Lung (tissue), 11 donors: ENCODE measurements at regions not wholly inside any gene's neighbourhood (a gene's known extent, or its start where the extent isn't known, plus 50 kb on each side); places are given as distances from the start of the nearest gene placed in this dataset.

Source experiments
- ATAC-seq: fragments of 200-7000 bp; cut with Tn5 transposase; one replicate; pipeline ENCODE4 v1.9.1; 2020; ENCODE audit warnings: moderate number of reproducible peaks; ENCODE audit not compliant: insufficient read depth, low FRiP score
- DNase-seq, 3 donors: peaks; one replicate each; pipeline ENCODE4 v3.0.0-alpha.2; 2013 to 2017
- H3K27ac ChIP-seq, 2 donors: one replicate each; pipeline ENCODE4 v1.5.1; 2013; ENCODE audit warnings: mild to moderate bottlenecking in 2 of 2, moderate library complexity in 2 of 2, control low read depth in 1 of 2, inconsistent platforms in 1 of 2, low read depth in 1 of 2, low read length in 1 of 2
- H3K27me3 ChIP-seq, 3 donors: one replicate each; pipeline ENCODE4 v1.5.1; 2013; ENCODE audit warnings: low read length in 2 of 3; ENCODE audit not compliant: control insufficient read depth in 3 of 3, insufficient read depth in 3 of 3
- H3K36me3 ChIP-seq, 4 donors: one replicate each; pipeline ENCODE4 v1.5.1; 2013; ENCODE audit warnings: low read length in 4 of 4, mild to moderate bottlenecking in 1 of 4, moderate library complexity in 1 of 4; ENCODE audit not compliant: control insufficient read depth in 4 of 4, insufficient read depth in 4 of 4
- H3K4me1 ChIP-seq, 5 donors: one replicate each; pipeline ENCODE4 v1.5.1; 2013; ENCODE audit warnings: low read length in 5 of 5, mild to moderate bottlenecking in 2 of 5, moderate library complexity in 1 of 5; ENCODE audit not compliant: control insufficient read depth in 5 of 5, insufficient read depth in 5 of 5
- H3K4me3 ChIP-seq: one replicate; pipeline ENCODE4 v1.5.1; 2013; ENCODE audit warnings: mild to moderate bottlenecking, control low read depth, moderate library complexity
- H3K9ac ChIP-seq, 2 donors: one replicate each; pipeline ENCODE4 v1.5.1; 2013; ENCODE audit warnings: low read length in 2 of 2, control low read depth in 1 of 2; ENCODE audit not compliant: insufficient read depth in 1 of 2
- H3K9me3 ChIP-seq, 4 donors: one replicate each; pipeline ENCODE4 v1.5.1; 2013; ENCODE audit warnings: low read length in 3 of 4, mild to moderate bottlenecking in 1 of 4, moderate library complexity in 1 of 4; ENCODE audit not compliant: control insufficient read depth in 4 of 4, insufficient read depth in 3 of 4
- CTCF ChIP-seq: IDR thresholded peaks from 2 replicates; pipeline ENCODE4 v1.5.1; 2012; ENCODE audit warnings: mild to moderate bottlenecking; ENCODE audit errors: control extremely low read depth, extremely low read depth
- WGBS, 2 donors: extraction: QIAGEN DNeasy Blood & Tissue Kit; methylation state at CpG; one replicate each; pipeline ENCODE4 v1.1.7; 2013; 5-methylcytosine and 5-hydroxymethylcytosine counted together
- donor health status: control.
- donor health status: control.
- donor health status: Bipolar disorder and iron deficiency.
- donor health status: healthy.
- donor health status: DM: yes; HTN: yes; CAD: no.

GRCh38 chr12:92634202-92634601 lies 68.6 kb upstream of the PLEKHG7 start:
- no peak for ATAC-seq
- Histone ChIP-seq H3K27me3 (no peaks in the 10 kb centered on the region), H3K4me3 (no peak overlapping the region), H3K27ac (no peak overlapping the region), H3K4me1 (peaks cover 0 to 4% (median 0%) of the 10 kb centered on the region in 5 donors), H3K9ac (no peak overlapping the region), H3K36me3 (no peaks in the 10 kb centered on the region), H3K9me3 (no peaks in the 10 kb centered on the region)
- WGBS, 2 donors: 95 to 97% methylated on average over 6 of the region's 6 CpGs
- DNase-seq: no peak
- TF ChIP-seq CTCF: no peak

- no peak for ATAC-seq
- 95% methylated on average over 6 of the region's 6 CpGs for WGBS, 2 donors
- H3K36me3 ChIP-seq: no peaks in the 10 kb centered on the region
- H3K27me3 ChIP-seq: no peaks in the 10 kb centered on the region
- H3K4me3 ChIP-seq: no peak overlapping the region
- peaks cover 0 to 4% (median 0%) of the 10 kb centered on the region in 5 donors for H3K4me1 ChIP-seq
- no peak overlapping the region for H3K9ac ChIP-seq
- H3K9me3 ChIP-seq: no peaks in the 10 kb centered on the region
- DNase-seq: no peak
- no peak overlapping the region for H3K27ac ChIP-seq
- TF ChIP-seq CTCF: no peak
Measured at GRCh38 chr12:92630968-92631367, 71.8 kb upstream of the PLEKHG7 start.

- ATAC-seq: no peak
- H3K9me3 ChIP-seq: no peaks in the 10 kb centered on the region
- TF ChIP-seq CTCF: no peak
- no peak overlapping the region for H3K27ac ChIP-seq
- peak in 2 of 3 donors; percentile 59 to 61 for DNase-seq
- no peak overlapping the region for H3K9ac ChIP-seq
- no peaks in the 10 kb centered on the region for H3K36me3 ChIP-seq
- H3K27me3 ChIP-seq: no peaks in the 10 kb centered on the region
- no peak overlapping the region for H3K4me3 ChIP-seq
- peaks cover 0 to 4% (median 0%) of the 10 kb centered on the region in 5 donors for H3K4me1 ChIP-seq
- WGBS, 2 donors: 46 to 59% methylated on average over 9 of the region's 9 CpGs
Measured at GRCh38 chr12:92629349-92630065, 73.3 kb upstream of the PLEKHG7 start.

GRCh38 chr12:92628476-92628875 lies 74.3 kb upstream of the PLEKHG7 start:
- no peak for TF ChIP-seq CTCF
- H3K27me3 ChIP-seq: no peaks in the 10 kb centered on the region
- no peaks in the 10 kb centered on the region for H3K9me3 ChIP-seq
- WGBS, 2 donors: 94 to 100% methylated on average over 2 of the region's 2 CpGs
- ATAC-seq (no peak), DNase-seq (no peak)
- H3K4me3 ChIP-seq: no peak overlapping the region
- H3K36me3 ChIP-seq: no peaks in the 10 kb centered on the region
- peaks cover 0 to 4% (median 0%) of the 10 kb centered on the region in 5 donors for H3K4me1 ChIP-seq
- no peak overlapping the region for H3K27ac ChIP-seq
- no peak overlapping the region for H3K9ac ChIP-seq
